Pulmonary artery endothelial cell (primary cell): ENCODE measurements at regions not wholly inside any gene's neighbourhood (a gene's known extent, or its start where the extent isn't known, plus 50 kb on each side); places are given as distances from the start of the nearest gene placed in this dataset.

Source experiments
- DNase-seq: peaks from one replicate; pipeline ENCODE4 v3.0.0-alpha.2; 2011; ENCODE audit warnings: low read depth, low spot score

DNA sequence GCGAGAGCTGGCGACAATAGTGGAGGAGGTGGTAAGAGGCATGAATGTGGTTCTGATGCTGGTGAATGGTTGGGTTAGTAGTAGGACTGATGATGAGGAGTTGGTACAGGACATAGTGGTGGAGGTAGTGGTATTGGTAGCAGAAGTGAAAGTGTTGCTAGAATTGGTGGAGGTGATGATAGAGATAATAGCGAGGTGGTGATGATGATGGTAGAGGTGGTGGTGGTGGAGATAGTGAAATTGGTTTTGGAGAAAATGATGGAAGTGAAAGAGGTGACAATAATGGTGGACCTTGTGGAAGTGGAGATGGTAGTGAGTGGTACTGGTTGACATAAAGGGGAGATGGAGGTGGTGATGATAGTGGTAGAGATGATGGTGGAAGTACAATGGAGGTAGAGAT is 360.2 kb upstream of the JAG1 start:
- no peak for DNase-seq

DNA sequence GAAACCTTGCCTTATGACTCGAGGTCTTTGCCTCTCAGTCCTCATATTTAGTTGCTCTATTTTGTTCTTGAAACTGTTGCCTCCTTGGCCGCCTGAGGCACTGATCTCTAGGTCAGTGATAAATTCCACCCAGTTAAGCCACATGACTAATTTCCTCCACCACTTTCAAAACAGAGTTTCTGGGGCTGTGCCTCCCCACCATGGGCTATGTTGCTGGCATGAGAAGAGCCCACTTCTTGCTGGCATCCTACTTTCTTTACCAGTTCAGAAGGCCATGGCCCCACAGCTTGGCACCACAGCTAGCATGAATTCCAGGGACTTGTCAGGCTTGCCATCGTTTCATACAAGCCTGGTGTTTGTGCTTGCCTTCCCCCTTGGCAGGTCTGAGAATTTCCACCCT is 361.4 kb upstream of the JAG1 start:
- DNase-seq, result no peak

DNA sequence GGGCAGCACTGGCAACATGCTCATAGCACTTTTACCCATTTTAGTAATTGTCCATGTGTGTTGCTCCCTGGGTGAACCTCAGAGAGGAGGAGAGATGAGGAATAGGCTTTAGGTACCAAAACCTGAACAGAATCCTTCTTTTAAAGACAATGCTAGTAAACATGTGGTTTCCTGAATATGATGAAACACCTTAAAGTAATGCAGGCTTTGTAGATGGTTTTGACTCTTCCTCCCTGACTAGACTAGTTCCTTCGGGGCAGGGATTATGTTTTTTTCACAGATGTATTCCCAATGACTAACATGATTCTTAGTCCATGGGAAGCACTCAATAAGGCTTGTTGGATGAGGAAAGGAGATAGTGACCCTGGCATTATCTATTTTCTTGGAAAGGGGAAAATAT is 367.6 kb upstream of the JAG1 start:
- no peak for DNase-seq

DNA sequence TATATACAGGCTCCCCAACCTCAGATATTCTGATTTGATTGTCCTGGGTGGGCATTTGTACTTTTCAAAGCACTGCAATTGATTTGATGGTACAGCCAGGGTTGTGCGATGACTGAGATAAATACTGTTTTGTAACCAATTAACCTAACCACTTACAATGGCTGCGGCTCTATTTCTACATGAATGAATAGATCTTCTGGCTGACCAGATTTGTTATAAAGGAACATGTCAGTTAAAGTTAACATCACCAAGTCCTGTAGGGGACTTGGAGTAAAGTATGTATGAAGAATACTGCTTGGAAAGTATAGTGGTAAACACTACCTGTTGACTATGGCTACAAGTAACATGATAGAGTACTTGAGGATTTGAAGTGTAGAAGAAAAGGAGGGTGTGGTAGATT is 369.2 kb upstream of the JAG1 start:
- DNase-seq, result no peak

DNA sequence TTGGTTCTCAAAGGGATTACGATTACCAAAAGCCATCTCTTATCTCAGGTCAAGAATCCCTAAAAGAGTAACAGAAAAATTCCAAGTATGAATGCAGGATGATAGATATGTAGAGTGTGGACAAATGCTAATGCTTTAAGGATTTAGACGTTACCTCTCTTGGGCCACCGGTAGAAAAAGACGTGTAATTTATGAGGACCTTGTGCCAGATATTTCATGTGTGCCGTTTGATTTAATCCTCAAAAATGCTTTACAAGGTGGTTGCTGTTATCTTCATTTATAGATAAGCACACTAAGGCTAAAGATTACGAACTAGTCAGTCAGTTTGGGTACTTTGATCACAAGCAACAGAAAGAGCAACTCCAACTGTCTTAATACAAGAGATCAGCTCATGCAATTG is 370.8 kb upstream of the JAG1 start:
- no peak for DNase-seq

DNA sequence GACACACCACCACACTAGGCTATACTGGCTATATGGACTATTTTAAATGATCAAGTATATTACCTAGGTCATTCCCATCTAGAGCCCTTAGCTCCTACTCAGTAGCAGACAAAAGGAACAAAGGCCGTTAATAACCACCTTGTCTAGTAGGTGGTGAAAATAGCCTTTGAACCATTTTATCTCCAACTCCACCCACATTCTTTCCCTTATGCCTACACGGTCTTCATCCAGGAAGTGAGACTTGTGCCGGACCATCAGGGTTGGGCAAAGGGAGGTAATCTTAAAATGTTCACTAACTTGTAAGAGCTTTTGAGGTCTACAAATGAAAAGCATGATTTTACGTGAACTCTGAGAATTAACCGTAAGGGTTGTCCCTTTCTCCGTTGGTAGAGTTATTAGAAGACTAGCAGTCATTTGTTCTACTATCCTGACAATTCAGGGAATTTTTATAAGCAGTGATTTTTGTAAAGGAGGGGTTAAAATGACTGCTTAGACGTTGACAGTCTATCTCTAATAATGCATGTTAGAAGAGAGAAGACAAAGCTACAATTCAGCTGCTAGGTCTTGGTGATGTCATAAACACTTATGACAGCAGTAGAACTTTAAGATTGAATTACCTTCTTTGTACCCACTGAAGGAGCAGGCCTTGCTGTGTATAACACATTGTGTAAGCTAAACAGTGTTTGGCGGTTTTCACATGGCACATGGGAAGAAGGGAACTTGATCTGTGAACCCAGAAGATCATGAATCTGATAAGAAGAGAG is 371.8 kb upstream of the JAG1 start:
- DNase-seq, result no peak

DNA sequence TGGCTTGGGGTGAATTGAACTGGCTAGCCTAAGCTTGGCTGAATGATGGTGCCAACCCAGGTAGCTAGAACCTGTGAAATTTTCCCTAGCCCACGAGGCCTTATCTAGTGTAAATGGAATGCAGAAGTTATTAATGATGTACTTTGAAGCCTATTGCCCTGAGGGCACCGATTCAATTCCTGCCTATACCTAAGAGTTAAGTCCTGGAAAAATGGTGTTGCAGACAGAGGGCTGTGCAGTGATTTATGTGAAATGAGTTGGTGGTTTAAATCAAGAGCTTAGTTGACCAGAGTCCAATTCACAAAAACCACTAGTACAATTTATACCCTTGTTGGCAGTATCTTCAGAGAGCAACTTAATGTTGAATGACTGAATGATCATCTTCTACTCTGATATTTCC is 373.8 kb upstream of the JAG1 start:
- DNase-seq, result no peak

DNA sequence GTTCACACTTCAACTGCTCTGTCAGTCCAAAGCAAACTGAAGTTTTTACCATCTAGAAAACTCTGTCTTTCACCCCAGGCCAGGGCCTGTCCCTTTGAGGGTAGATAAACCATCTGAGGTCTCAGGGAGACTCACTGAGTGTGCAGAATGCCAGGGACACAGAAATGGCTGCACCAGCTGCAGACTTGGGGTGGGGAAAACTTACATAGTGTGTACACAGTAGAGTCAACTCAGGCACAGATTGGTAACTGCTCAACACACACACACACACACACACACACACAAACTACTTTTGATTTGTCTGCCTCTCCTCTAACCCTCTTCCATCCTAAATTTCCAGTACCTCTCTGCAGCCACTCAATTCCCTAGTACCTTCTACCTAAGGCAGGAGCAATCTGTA is 374.9 kb upstream of the JAG1 start:
- no peak for DNase-seq

DNA sequence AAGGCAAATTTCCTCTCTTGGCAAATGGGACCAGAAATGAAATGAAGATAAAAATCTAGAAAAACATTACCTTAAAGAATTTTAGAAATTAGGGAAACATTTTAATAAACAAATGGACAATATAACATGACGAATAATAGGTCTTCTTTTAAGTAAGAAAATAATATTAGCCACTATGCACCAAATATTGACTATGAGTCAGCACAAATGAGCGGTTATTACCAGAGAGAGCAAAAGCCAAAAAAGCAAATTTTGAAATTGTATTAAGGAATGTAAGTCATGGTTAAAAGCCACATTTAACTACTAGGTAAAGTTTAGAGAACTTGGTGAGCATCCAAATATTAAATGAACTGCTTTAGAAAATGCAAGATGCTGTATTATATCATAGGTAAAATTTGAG is 376.6 kb upstream of the JAG1 start:
- no peak for DNase-seq

DNA sequence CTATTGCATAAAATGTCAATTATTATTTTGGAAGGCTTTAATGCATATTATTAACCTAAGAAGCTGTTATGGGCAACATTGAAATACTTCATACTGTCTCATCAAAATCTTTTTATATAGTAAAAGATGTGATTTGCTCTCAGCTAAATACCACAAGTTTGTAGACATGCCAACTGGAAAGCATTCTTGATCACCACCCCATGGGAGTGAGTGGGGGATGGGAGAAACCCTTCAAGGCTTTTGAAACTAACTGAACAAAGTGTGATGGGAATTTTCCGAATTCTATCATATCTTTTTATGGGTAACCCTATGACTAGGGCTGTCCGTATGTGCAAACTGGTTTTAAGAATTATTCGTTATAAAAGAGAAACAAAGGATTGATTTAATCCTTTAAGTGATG is 377.3 kb upstream of the JAG1 start:
- no peak for DNase-seq

DNA sequence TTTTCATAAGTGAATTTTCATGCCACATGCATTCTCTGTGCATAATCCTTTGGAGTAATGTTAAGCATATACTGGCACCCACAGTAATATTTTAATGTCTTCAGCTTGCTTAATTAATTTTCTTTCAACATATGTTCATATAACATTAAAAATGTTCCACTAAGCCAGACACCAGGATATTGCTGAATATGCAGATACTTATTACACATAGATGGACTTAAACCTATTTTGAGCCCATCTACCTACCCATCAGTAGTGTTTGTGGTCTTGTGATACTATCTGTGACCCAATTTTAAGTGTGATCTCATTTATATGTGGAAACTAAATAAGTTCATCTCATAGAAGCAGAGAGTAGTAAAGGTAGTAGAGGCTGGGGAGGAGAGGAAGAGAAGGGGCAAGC is 379.5 kb upstream of the JAG1 start:
- no peak for DNase-seq

DNA sequence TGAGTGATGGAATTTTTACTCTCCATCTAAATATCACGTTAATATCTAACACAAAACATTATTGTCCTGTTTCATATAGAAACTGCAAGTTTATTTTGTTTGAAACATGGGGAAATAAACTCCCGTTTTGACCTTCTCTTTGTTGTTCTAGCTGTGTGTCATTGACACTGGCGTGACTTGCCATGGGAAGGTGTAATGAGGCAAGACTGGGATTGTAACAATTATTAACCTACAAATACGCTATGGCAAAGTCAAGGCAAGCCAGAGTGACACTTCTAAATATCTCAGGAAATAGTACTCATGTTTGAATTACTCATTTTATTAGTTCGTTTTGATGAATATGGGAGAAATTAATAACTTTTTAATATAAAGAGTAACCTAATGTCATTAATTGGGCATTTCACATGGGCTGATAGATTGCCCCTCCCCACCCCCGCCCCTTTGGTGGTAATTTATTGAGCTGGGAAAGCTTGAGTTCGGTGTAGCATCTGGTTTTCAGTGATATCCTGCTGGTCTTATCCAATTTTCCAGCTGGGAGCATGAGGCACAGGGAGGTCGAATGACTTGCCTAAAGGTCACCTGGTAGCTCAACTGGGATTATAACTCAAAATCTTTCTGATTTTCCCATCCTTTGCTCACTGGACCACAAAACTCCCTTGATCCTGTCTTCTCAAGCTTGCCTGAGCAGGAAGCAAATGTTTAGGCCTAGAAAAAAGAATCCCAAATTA is 380.6 kb upstream of the JAG1 start:
- DNase-seq, result no peak

DNA sequence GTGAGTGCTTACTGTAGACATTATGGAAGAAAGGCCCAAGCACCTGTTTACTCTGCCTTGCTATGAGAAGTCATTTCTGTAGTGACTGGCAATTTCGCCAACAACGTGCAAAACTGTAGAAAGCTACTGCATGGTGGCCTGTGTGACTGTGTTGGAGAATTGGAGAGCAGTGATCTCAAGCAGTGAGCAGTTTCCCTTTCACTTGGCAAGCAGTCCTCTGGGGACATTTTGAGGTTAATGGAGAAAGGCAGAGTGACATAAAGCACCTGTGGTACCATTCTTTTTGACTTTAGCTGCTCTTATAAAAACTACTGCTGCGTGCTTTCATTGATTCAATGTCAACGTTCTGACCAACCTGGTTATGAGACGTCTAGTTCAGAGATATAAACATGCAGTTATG is 382.6 kb upstream of the JAG1 start:
- DNase-seq, result no peak

DNA sequence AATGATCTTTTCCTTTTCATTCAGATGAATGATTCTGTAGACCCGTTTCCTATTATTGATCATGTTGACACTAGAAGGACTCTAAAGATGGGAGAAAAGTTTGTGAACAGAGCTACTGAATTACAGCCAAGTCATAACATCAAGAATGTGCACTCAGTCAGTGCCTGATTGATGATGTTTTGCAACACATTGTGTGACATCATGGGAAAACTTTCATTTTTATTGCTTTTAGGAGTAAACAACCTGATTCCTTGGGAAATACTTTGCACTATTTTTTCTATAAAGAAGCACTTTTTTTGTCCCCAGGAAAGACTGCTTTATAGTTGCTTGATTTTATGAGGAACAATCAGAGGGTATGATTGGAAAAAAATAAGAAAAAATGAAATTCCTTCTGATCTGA is 383.8 kb upstream of the JAG1 start:
- no peak for DNase-seq

DNA sequence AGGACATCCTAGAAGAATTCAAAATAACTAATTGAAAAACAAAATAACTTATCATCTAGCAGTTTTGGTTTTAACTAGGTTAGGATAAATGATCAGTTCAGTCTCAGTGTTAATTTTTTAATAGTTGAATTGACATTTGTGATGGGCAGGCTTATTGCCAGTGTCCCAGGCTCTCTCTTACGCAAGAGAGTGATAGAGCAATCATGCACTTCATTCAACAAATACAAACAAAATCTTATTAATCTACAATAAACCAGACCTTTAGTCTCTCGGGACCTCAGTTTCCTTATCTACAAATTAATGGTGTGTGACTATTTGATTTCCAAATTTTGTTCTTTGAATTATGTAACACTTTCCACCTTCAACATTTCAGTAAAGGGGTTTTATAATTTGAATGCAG is 385.9 kb upstream of the JAG1 start:
- no peak for DNase-seq

DNA sequence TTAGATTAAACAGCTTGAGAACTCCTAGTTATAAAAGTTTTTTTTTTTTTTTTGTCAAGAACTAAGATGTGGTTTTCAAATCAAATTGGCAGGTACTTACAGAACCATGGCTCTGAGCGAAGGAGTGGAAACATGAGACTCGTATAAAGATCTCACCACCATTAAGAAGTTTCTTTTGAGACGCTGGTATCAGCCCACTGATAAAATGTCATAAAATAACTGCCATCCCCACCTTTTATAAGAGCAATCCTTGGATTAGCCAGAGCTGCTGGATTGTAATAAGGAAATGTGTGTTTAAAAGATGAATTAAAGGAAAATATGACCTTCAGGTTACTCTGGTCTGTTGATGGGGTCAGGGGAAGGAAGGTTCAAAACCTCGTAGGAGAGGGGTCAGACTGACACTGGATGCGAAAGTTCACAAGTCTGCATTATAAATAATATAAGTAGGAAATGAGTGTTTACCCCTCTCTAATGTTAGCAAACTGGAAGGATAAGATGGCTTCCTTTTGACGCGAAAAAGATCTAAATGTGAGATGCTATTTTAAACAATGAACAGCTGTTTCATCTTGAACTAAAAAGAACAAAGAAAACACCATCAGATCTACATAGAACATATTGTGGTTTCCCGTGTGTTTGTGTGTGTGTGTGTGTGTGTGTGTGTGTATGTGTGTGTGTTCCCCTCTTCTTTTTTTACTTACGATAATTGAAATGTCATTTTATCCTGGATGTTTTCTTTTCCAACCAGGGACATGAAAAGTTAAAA is 386.8 kb upstream of the JAG1 start:
- no peak for DNase-seq

DNA sequence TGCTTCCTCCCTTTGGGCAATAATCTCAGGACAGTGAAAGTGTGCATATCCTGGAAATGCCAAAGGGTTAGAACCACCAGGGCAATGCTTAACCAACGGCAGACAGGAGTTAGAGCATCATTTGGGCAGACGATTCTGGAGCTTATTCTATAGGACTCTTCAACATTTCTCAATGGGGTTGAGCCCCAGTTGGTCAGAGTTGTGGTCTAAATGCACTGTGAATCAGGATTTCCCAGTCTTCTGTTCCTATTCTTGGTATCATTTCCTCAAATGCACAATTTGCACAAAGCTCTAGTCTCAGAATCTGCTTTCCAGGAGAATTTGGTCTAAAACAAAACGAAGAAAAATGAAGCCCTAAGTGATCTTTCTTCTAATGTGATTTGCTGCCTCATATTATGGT is 389.6 kb upstream of the JAG1 start:
- DNase-seq, result no peak

DNA sequence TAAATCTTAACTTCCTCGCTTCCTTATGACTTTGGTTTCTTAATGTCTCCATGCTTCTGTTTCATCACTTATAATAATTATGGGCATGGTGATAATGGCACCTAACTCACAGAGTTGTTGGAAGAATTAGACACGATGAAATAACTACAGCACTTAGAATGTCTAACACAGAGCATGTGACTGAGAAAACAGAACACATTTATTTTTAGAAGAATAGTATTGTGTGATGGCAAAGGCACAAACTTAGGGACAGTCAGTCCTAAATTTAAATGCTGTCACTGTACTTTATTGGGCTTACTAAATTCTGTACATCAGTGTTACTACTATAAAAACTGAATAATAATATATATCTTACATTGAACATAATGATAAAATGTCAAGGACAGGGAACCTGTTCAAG is 391.1 kb upstream of the JAG1 start:
- no peak for DNase-seq

DNA sequence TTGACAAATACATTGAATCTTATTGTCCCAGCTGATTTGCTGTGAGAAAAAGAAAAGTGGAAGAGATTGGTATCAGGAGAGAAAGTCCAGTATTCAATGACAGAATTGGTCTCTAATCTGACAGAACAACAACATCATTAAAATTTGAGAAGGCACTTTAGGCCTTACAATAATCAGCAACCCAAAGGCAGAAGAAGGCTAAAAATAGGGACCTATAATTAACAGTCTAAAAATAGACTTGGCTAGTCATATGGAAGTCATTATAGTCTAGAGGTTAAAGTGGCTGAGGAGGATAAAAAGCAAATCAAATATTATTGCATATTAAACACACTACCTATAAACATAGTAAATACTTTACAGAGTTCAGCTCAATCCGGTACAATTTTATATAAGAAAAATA is 393.6 kb upstream of the JAG1 start:
- no peak for DNase-seq

DNA sequence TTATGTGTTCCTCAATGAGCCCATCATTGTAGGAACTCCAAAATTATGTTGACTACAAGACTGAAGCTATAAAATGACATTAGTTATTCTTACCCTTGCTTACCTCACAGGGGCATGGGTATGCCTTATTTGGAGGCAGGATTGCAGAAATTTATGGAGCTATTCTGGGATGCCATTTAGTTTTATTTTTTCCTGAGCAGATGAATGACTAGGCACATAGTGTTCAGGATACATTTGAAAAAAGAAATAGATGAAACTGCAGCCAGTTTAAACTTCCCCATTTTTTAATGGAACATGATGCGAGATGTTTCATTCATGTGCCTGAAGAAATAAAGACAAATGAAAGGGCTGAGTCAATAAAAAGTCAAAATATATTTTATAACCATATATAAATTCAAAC is 399.2 kb upstream of the JAG1 start:
- DNase-seq, result no peak

DNA sequence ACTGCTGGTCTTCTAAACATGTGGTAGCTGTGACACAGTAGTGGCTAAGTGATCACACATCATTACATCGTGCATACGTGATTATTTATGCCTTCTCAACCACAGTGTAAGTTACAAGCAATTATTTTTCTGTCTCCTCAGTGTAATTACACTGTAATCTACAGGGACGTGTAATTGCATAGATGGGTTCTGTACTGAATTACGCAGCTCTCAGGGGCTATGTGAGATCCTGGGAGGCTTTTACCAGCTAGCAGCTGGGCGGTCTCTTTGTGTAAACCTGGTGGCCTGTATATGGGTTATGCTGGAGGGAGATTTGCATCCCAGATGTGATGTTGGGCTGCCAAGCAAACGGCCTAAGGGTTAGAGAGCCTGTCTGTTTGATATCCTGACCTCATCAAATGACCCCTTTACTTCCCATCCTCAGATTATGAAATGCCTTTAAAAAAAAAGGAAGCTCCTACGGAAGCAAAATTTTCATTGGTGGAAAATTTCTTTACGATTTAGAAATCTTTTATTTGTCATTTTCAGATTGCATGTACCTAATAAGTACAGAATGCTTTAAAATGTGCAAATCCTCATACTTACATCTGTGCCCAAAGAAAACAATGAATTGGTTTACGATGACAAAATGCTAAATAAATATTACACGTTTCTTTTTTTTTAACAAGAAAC is 402.8 kb upstream of the JAG1 start:
- no peak for DNase-seq

DNA sequence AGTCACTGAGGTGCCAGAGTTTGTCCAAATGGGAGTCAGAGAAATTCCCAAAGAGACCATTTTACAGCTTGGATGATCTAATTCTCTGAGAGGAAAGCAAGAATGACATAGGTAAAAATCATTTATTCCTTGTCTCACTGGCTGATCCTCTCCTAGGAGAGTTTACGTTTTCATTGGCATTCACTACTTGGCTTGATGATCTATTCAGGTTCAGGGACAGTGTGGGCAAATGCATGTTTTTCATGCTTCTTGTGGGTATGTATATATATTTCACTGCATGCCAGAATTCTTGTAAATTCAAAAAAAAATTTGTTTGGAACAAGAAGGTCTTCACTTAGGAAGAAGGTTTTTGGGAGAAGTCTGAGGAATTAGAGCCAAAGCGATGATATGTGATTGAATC is 403.4 kb upstream of the JAG1 start:
- DNase-seq, result no peak
